H1 (cell line): ENCODE measurements at regions not wholly inside any gene's neighbourhood (a gene's known extent, or its start where the extent isn't known, plus 50 kb on each side); places are given as distances from the start of the nearest gene placed in this dataset.

ENCODE experiments used
- CTCF ChIA-PET: fragments of 300-600 bp; sonication (Branson Sonifier 250); formaldehyde crosslinking; loops from one replicate; lab custom pipeline; 2021; ENCODE audit not compliant: partially characterized antibody; lab: Charles Lee
- POLR2A ChIA-PET: fragments of 300-600 bp; sonication (Branson Sonifier 250); formaldehyde crosslinking; loops from one replicate; lab custom pipeline; 2021; ENCODE audit warnings: inconsistent platforms; ENCODE audit not compliant: partially characterized antibody; lab: Charles Lee
- DNase-seq, 2 experiments: peaks; one replicate each; pipeline versions ENCODE4 v3.0.0 to v3.0.0-alpha.2; 2010 to 2022; ENCODE audit warnings: low spot score in 2 of 2, low read depth in 1 of 2, mixed read lengths in 1 of 2
- FAIRE-seq: peaks from 2 replicates; lab custom pipeline; 2011; peaks lifted over from hg19 to GRCh38; lab: Jason Lieb, UNC
- H2AFZ ChIP-seq: 2 replicates; pipeline ENCODE4 v1.8.1; 2012; ENCODE audit warnings: low read length, inconsistent platforms
- H2AK5ac ChIP-seq: 2 replicates; pipeline ENCODE4 v1.6.1; 2013; ENCODE audit warnings: low read depth, low read length
- H2BK120ac ChIP-seq: replicated peaks from 2 replicates; pipeline ENCODE3; 2013; ENCODE audit warnings: low read depth, low read length, inconsistent platforms
- H2BK12ac ChIP-seq: 2 replicates; pipeline ENCODE4 v1.6.1; 2013; ENCODE audit warnings: low read depth, low read length
- H2BK15ac ChIP-seq: 2 replicates; pipeline ENCODE4 v1.6.1; 2013; ENCODE audit warnings: low read length
- H2BK20ac ChIP-seq: 2 replicates; pipeline ENCODE4 v1.6.1; 2013; ENCODE audit warnings: low read length
- H2BK5ac ChIP-seq: 2 replicates; pipeline ENCODE4 v1.6.1; 2013; ENCODE audit warnings: low read depth, low read length
- H3K14ac ChIP-seq: 2 replicates; pipeline ENCODE4 v1.6.1; 2013; ENCODE audit warnings: inconsistent platforms; ENCODE audit not compliant: insufficient read length
- H3K18ac ChIP-seq: 2 replicates; pipeline ENCODE4 v1.6.1; 2013; ENCODE audit warnings: low read length; ENCODE audit errors: extremely low read depth
- H3K23ac ChIP-seq: 2 replicates; pipeline ENCODE4 v1.6.1; 2013; ENCODE audit warnings: inconsistent platforms; ENCODE audit not compliant: insufficient read length
- H3K23me2 ChIP-seq: 2 replicates; pipeline ENCODE4 v1.6.1; 2013; ENCODE audit warnings: low read depth, low read length
- H3K27ac ChIP-seq: 2 replicates; pipeline ENCODE4 v1.6.1; 2011; ENCODE audit warnings: low read depth, low read length, inconsistent platforms
- H3K27me3 ChIP-seq, 4 experiments: replicated peaks in 1 of 4; 1 replicate in 1 of 4; 2 replicates in 3 of 4; pipeline versions ENCODE4 v1.6.1 to v1.8.1; 2011 to 2013; ENCODE audit warnings: low read length in 3 of 4, mild to moderate bottlenecking in 3 of 4, inconsistent platforms in 2 of 4, mixed read lengths in 2 of 4, moderate library complexity in 1 of 4; ENCODE audit not compliant: control insufficient read depth in 3 of 4, insufficient read depth in 3 of 4; ENCODE audit errors: extremely low read depth in 1 of 4
- H3K36me3 ChIP-seq, 4 experiments: 2 replicates each; pipeline versions ENCODE4 v1.6.1 to v1.8.1; 2011 to 2013; ENCODE audit warnings: mild to moderate bottlenecking in 4 of 4, low read length in 3 of 4, moderate library complexity in 2 of 4, control low read depth in 1 of 4, inconsistent platforms in 1 of 4; ENCODE audit not compliant: insufficient read depth in 4 of 4, control insufficient read depth in 2 of 4
- H3K4ac ChIP-seq: replicated peaks from 2 replicates; pipeline ENCODE3; 2013; ENCODE audit warnings: low read length, low read depth, mixed read lengths, inconsistent platforms; ENCODE audit not compliant: insufficient read length
- H3K4me1 ChIP-seq, 4 experiments: replicated peaks in 1 of 4; 1 replicate in 1 of 4; 2 replicates in 3 of 4; pipeline versions ENCODE4 v1.6.1 to v1.8.1; 2011 to 2013; ENCODE audit warnings: low read length in 3 of 4, inconsistent platforms in 2 of 4, mixed read lengths in 1 of 4; ENCODE audit not compliant: insufficient read depth in 4 of 4, control insufficient read depth in 3 of 4
- H3K4me2 ChIP-seq, 2 experiments: 2 replicates each; pipeline versions ENCODE4 v1.6.1 to v1.8.1; 2011 to 2013; ENCODE audit warnings: low read depth in 2 of 2, low read length in 2 of 2, control low read depth in 1 of 2, inconsistent platforms in 1 of 2, mild to moderate bottlenecking in 1 of 2; ENCODE audit not compliant: insufficient read depth in 1 of 2
- H3K4me3 ChIP-seq, 4 experiments: fragments of 200-600, 300-600 bp in 1 of 4; sonication (generic), shearing (Covaris generic), sonication (Bioruptor Twin) in 1 of 4; 2 replicates each; pipeline versions ENCODE4 v1.5.1 to v1.8.1; 2011 to 2016; ENCODE audit warnings: low read length in 4 of 4, low read depth in 3 of 4, control low read depth in 2 of 4, inconsistent platforms in 2 of 4, mild to moderate bottlenecking in 2 of 4, mixed read lengths in 1 of 4, moderate library complexity in 1 of 4; ENCODE audit not compliant: insufficient read depth in 2 of 4; ENCODE audit errors: extremely low read depth in 1 of 4
- H3K56ac ChIP-seq: replicated peaks from 2 replicates; pipeline ENCODE3; 2013; ENCODE audit warnings: low read depth, mild to moderate bottlenecking, mixed read lengths, low read length, inconsistent platforms; ENCODE audit not compliant: insufficient read length
- H3K79me1 ChIP-seq: 2 replicates; pipeline ENCODE4 v1.6.1; 2013; ENCODE audit warnings: low read depth, low read length, control low read depth
- H3K79me2 ChIP-seq, 2 experiments: 2 replicates each; pipeline versions ENCODE4 v1.6.1 to v1.8.1; 2012 to 2013; ENCODE audit warnings: low read length in 2 of 2, mild to moderate bottlenecking in 2 of 2, inconsistent platforms in 1 of 2; ENCODE audit not compliant: insufficient read depth in 2 of 2, control insufficient read depth in 1 of 2
- H3K9ac ChIP-seq, 4 experiments: replicated peaks in 1 of 4; 1 replicate in 1 of 4; 2 replicates in 3 of 4; pipeline versions ENCODE4 v1.6.1 to v1.8.1; 2011 to 2013; ENCODE audit warnings: low read depth in 3 of 4, low read length in 3 of 4, control low read depth in 2 of 4, mild to moderate bottlenecking in 2 of 4, moderate library complexity in 2 of 4, inconsistent platforms in 1 of 4; ENCODE audit errors: extremely low read depth in 1 of 4
- H3K9me3 ChIP-seq, 2 experiments: 2 replicates each; pipeline versions ENCODE4 v1.6.1 to v1.8.1; 2012 to 2013; ENCODE audit warnings: mild to moderate bottlenecking in 2 of 2, moderate library complexity in 2 of 2, control low read depth in 1 of 2, inconsistent platforms in 1 of 2, low read depth in 1 of 2, low read length in 1 of 2, mixed read lengths in 1 of 2; ENCODE audit not compliant: insufficient read depth in 2 of 2
- H4K20me1 ChIP-seq, 2 experiments: replicated peaks in 1 of 2; 2 replicates each; pipeline versions ENCODE3 to v1.8.1; 2011 to 2013; ENCODE audit warnings: inconsistent platforms in 2 of 2, low read length in 2 of 2, mild to moderate bottlenecking in 1 of 2; ENCODE audit not compliant: insufficient read depth in 2 of 2, control insufficient read depth in 1 of 2
- H4K5ac ChIP-seq: 2 replicates; pipeline ENCODE4 v1.6.1; 2013; ENCODE audit warnings: low read length, low read depth, mixed read lengths, inconsistent platforms; ENCODE audit not compliant: insufficient read length
- H4K8ac ChIP-seq: 2 replicates; pipeline ENCODE4 v1.8.0; 2013; ENCODE audit warnings: mild to moderate bottlenecking, moderate library complexity, low read length, inconsistent platforms; ENCODE audit not compliant: insufficient read depth; ENCODE audit errors: extremely low read depth
- H4K91ac ChIP-seq: replicated peaks from 2 replicates; pipeline ENCODE3; 2013; ENCODE audit warnings: low read length, mixed read lengths, inconsistent platforms; ENCODE audit not compliant: insufficient read length
- CREB1 ChIP-seq: IDR thresholded peaks from 2 replicates; pipeline ENCODE4 v1.6.1; 2012; ENCODE audit warnings: inconsistent platforms
- CTCF ChIP-seq, 3 experiments: IDR thresholded peaks; 1 replicate in 2 of 3; 2 replicates in 1 of 3; pipeline versions ENCODE4 v1.5.1 to v1.6.1; 2011; ENCODE audit warnings: low read length in 3 of 3, mild to moderate bottlenecking in 3 of 3, inconsistent platforms in 2 of 3, low read depth in 1 of 3, moderate library complexity in 1 of 3; ENCODE audit not compliant: insufficient read depth in 1 of 3; ENCODE audit errors: control extremely low read depth in 1 of 3
- FOSL1 ChIP-seq: IDR thresholded peaks from 2 replicates; pipeline ENCODE4 v1.6.1; 2011; ENCODE audit warnings: mild to moderate bottlenecking, low read depth, low read length, moderate library complexity; ENCODE audit not compliant: insufficient read depth
- JUND ChIP-seq: IDR thresholded peaks from 2 replicates; pipeline ENCODE4 v1.6.1; 2011; ENCODE audit warnings: mild to moderate bottlenecking, improper control_type of control experiment, low read length
- KDM1A ChIP-seq: fragments of 200-600, 300-600 bp; sonication (generic); IDR thresholded peaks from 2 replicates; pipeline ENCODE4 v1.7.1; 2016; ENCODE audit warnings: mild to moderate bottlenecking, low read length, borderline replicate concordance
- RAD21 ChIP-seq, 2 experiments: IDR thresholded peaks in 1 of 2; conservative IDR thresholded peaks in 1 of 2; 2 replicates each; pipeline ENCODE4 v1.6.1; 2011; ENCODE audit warnings: low read depth in 2 of 2, low read length in 2 of 2, improper control_type of control experiment in 1 of 2, inconsistent platforms in 1 of 2, mild to moderate bottlenecking in 1 of 2, moderate library complexity in 1 of 2
- WGBS, 2 experiments: shearing (Covaris generic) in 1 of 2; methylation state at CpG; one replicate each; pipeline versions ENCODE4 v1.1.6 to v1.1.7; 2013 to 2015; ENCODE audit warnings: low lambda C conversion rate in 2 of 2, mixed read lengths in 2 of 2, inconsistent platforms in 1 of 2, low coverage in 1 of 2, missing lambda C conversion rate in 1 of 2; ENCODE audit not compliant: insufficient replicate concordance in 2 of 2, insufficient coverage in 1 of 2, insufficient read length in 1 of 2; ENCODE audit errors: extremely low coverage in 1 of 2, missing lambda C conversion rate in 1 of 2; 5-methylcytosine and 5-hydroxymethylcytosine counted together

DNA sequence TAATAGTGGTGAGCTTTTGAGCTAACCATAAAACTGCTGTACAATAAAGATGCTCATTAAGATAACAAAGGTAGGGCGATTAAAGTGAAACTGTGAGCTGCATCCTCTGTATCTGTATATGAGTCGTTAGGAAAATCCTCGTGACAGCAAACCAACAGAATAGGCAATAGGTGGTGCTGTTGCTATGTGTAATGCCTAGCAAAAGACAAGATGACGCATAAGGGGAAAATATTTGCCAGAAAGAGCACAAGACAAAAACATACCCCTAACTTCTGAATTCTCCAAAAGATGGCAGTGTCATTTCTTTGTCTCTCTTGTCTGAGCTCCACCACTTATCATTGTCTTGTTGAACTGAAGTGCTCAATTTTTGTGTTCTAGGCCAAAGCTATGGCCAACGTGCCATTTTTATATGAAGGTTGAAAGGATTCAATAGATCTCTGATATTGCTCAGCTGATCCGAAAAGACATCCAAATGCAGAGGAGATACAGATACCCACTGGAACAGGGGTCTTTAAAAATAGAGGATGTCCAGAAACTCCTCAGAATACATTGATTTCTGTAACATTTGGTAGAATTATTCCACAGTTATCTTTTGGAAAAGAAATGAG is 56.3 kb upstream of the ANKEF1 start:
- Histone ChIP-seq H4K20me1 (no peaks in the 10 kb centered on the region), H3K9me3 (no peaks in the 10 kb centered on the region), H3K27me3 (no peaks in the 10 kb centered on the region), H3K4ac (no peak overlapping the region), H3K79me1 (no peaks in the 10 kb centered on the region), H3K18ac (no peak overlapping the region), H2AFZ (no peak overlapping the region), H2BK15ac (no peak overlapping the region), H4K5ac (no peak overlapping the region), H3K14ac (no peak overlapping the region), H3K56ac (no peak overlapping the region), H2BK120ac (no peak overlapping the region), H2AK5ac (no peak overlapping the region), H3K23me2 (no peaks in the 10 kb centered on the region), H2BK12ac (no peak overlapping the region), H3K27ac (no peak overlapping the region), H3K4me2 (no peak overlapping the region), H3K36me3 (no peaks in the 10 kb centered on the region), H2BK20ac (no peak overlapping the region), H3K23ac (no peak overlapping the region), H3K4me3 (no peak overlapping the region), H3K79me2 (no peaks in the 10 kb centered on the region), H2BK5ac (no peak overlapping the region), H4K91ac (no peak overlapping the region), H4K8ac (no peak overlapping the region), H3K4me1 (no peaks in the 10 kb centered on the region), H3K9ac (no peak overlapping the region)
- FAIRE-seq = peak; percentile 96
- 36% methylated on average over 6 of the region's 6 CpGs; no CpG with 5 or more reads in 1 of the 2 experiments for WGBS, 2 experiments
- ChIA-PET POLR2A (interaction anchor here (1.3 kb wide), 1 partner anchor 56 kb away, joined by 3 read pairs; the partner anchor contains the start of gene ANKEF1), CTCF (interaction anchor here (0.8 to 9.0 kb wide), 60 partner anchors 8 to 644 kb away, joined by 3 to 100 read pairs (median 4); partner anchors contain the start of genes ANKEF1 and SNAP25)
- DNase-seq = no peak
- no peak for TF ChIP-seq FOSL1
- peak; percentile 66 for TF ChIP-seq CREB1
- no peak for TF ChIP-seq KDM1A
- peak in 2 of 3 experiments; percentile 78 to 79; a peak in 3 of 4 replicates for TF ChIP-seq CTCF (IDR thresholded peaks at IDR 0.05; ENCODE audit: control extremely low read depth in 1 of 3, insufficient read depth in 1 of 3, low read depth in 1 of 3, low read length in 3 of 3)
- TF ChIP-seq JUND = peak; percentile 91
- TF ChIP-seq RAD21 (IDR thresholded peaks at IDR 0.05 in 1 of 2, conservative IDR thresholded peaks at IDR 0.05 in 1 of 2; ENCODE audit: low read depth in 2 of 2, low read length in 2 of 2) = peak; percentile 96 to 97
